CD8-positive, alpha-beta memory T cell (primary cell): ENCODE measurements at regions not wholly inside any gene's neighbourhood (a gene's known extent, or its start where the extent isn't known, plus 50 kb on each side); places are given as distances from the start of the nearest gene placed in this dataset.
"Not testable (repeated sequence)": the region's sequence is repeated elsewhere in the genome, so short reads cannot be mapped to it uniquely, and the experiment has no call there.

ENCODE experiments used
- CTCF ChIA-PET: fragments of 350-600 bp; sonication (Branson Sonifier 250); formaldehyde crosslinking; loops from one replicate; lab custom pipeline; 2021; ENCODE audit warnings: antibody characterized with exemption; lab: Charles Lee
- POLR2A ChIA-PET: fragments of 350-600 bp; sonication (Branson Sonifier 250); formaldehyde crosslinking; loops from one replicate; lab custom pipeline; 2021; ENCODE audit warnings: antibody characterized with exemption; lab: Charles Lee
- DNase-seq, 5 donors: peaks; one replicate each; pipeline versions ENCODE4 v3.0.0 to v3.0.0-alpha.2; 2020 to 2022; ENCODE audit warnings: mixed read lengths in 1 of 5
- H3K27ac ChIP-seq: one replicate; pipeline ENCODE4 v1.7.0; 2013; ENCODE audit warnings: low read depth, mild to moderate bottlenecking, low read length, moderate library complexity
- H3K27me3 ChIP-seq: 2 replicates; pipeline ENCODE4 v1.7.0; 2013; ENCODE audit warnings: low read length, mild to moderate bottlenecking; ENCODE audit not compliant: insufficient read depth, poor library complexity, severe bottlenecking
- H3K36me3 ChIP-seq: 2 replicates; pipeline ENCODE4 v1.7.0; 2013; ENCODE audit warnings: mild to moderate bottlenecking, low read length, moderate library complexity; ENCODE audit not compliant: insufficient read depth
- H3K4me1 ChIP-seq: 2 replicates; pipeline ENCODE4 v1.7.0; 2013; ENCODE audit warnings: mild to moderate bottlenecking, low read length, moderate library complexity; ENCODE audit not compliant: insufficient read depth
- H3K4me3 ChIP-seq: 2 replicates; pipeline ENCODE4 v1.7.0; 2013; ENCODE audit warnings: mild to moderate bottlenecking, low read length
- H3K9me3 ChIP-seq: 2 replicates; pipeline ENCODE4 v1.7.0; 2013; ENCODE audit warnings: mild to moderate bottlenecking, low read length
- H3K27ac Mint-ChIP-seq, 8 donors: one replicate each; pipeline ENCODE4 v1.8.0; 2020 to 2021; ENCODE audit warnings: mixed read lengths in 8 of 8, mild to moderate bottlenecking in 6 of 8, inconsistent platforms in 3 of 8, moderate library complexity in 3 of 8
- H3K27me3 Mint-ChIP-seq, 2 donors: one replicate each; pipeline ENCODE4 v1.8.0; 2020 to 2021; ENCODE audit warnings: mixed read lengths in 2 of 2, mild to moderate bottlenecking in 1 of 2, moderate library complexity in 1 of 2
- H3K36me3 Mint-ChIP-seq, 3 donors: one replicate each; pipeline ENCODE4 v1.8.0; 2020 to 2021; ENCODE audit warnings: mixed read lengths in 3 of 3, inconsistent platforms in 1 of 3, mild to moderate bottlenecking in 1 of 3
- H3K4me1 Mint-ChIP-seq, 3 donors: one replicate each; pipeline ENCODE4 v1.8.0; 2020 to 2021; ENCODE audit warnings: mixed read lengths in 3 of 3, inconsistent platforms in 1 of 3, mild to moderate bottlenecking in 1 of 3
- H3K4me3 Mint-ChIP-seq, 7 donors: one replicate each; pipeline ENCODE4 v1.8.0; 2020 to 2021; ENCODE audit warnings: mixed read lengths in 7 of 7, mild to moderate bottlenecking in 6 of 7, moderate library complexity in 4 of 7, inconsistent platforms in 2 of 7
- H3K9me3 Mint-ChIP-seq, 5 donors: one replicate each; pipeline ENCODE4 v1.8.0; 2020 to 2022; ENCODE audit warnings: mixed read lengths in 5 of 5, mild to moderate bottlenecking in 3 of 5, moderate library complexity in 2 of 5, inconsistent platforms in 1 of 5

DNA sequence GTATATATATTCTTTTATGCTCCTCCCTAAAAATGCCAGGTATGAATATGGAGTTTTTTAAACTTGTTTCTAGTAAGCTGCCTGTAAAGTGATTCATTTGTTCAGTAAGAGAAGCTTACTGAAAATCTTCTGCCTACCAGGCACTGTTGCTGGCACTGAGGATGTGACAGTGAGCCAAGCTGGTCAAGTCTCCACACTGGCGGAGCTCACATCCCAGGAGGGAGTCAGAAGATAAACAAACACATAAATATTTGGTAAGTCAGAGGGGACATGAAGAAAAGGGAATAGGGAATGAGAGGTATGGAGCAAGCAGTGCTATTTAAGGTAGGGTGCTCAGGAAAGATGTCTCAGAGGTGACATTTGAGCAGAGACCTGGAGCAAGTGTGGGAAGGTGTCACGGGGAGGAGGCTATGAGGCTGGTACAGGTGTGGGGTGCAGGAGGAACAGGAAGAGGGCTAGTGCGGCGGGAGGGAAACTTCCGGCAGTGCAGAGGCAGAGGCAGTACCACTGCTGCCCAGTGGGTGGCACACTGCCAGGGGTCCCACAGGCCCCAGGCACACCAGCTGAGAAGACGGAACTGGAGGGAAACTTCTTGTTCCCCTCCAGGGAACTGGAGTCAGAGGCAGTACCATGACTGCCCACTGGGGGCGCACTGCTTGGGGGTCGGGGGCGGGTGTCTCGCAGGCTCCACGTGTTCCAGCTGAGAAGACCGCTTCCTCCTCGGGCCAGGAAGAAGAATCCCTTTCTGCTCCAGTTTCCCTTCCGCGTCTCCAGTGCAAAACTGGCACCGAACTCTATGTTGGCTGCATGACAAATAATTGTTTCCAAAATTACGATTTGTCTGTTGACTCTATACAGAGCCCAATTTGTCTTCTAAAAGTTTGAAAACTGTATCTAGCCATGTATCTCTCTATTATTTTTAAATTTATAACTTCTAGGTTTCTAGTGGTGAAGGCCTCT lies 161.0 kb downstream of the TEX36 start:
- no peaks in the 10 kb centered on the region for H3K36me3 Mint-ChIP-seq
- H3K4me3 Mint-ChIP-seq: no peak overlapping the region
- H3K9me3 ChIP-seq: no peaks in the 10 kb centered on the region
- H3K27me3 ChIP-seq: no peaks in the 10 kb centered on the region
- no peak for DNase-seq
- CTCF ChIA-PET: no interaction called here
- no peak overlapping the region for H3K27ac Mint-ChIP-seq
- no peaks in the 10 kb centered on the region for H3K36me3 ChIP-seq
- H3K4me1 Mint-ChIP-seq: no peaks in the 10 kb centered on the region
- POLR2A ChIA-PET: no interaction called here
- H3K27ac ChIP-seq: no peak overlapping the region
- no peak overlapping the region for H3K4me3 ChIP-seq
- peaks cover 4 to 8% of the 10 kb centered on the region in 2 donors for H3K27me3 Mint-ChIP-seq
- no peaks in the 10 kb centered on the region for H3K9me3 Mint-ChIP-seq
- H3K4me1 ChIP-seq: no peaks in the 10 kb centered on the region

DNA sequence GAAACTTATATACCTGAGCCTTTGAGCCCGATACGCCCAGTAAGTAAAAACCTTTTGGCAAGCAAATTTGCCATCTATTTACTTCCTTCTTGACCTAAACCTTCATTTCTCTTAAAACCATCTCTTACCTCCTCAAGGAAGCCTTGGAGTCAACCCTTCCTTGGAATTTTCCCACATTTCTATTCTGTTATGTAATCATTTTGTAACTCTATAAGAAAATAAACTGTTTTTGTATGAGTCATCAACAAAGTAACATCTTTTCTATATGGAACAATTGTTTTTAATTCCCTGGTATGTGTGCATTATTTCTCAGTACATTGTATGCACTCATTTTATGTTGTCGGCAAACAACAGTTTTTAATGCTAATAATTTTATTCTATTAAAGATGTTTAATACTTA lies 162.0 kb downstream of the TEX36 start:
- ChIA-PET CTCF (no interaction called here), POLR2A (no interaction called here)
- H3K27me3 Mint-ChIP-seq: peaks cover 4 to 11% of the 10 kb centered on the region in 2 donors
- no peaks in the 10 kb centered on the region for H3K4me1 Mint-ChIP-seq
- Histone ChIP-seq H3K9me3 (no peaks in the 10 kb centered on the region), H3K27me3 (no peaks in the 10 kb centered on the region), H3K36me3 (no peaks in the 10 kb centered on the region), H3K27ac (no peak overlapping the region), H3K4me3 (no peak overlapping the region), H3K4me1 (no peaks in the 10 kb centered on the region)
- no peak for DNase-seq
- no peak overlapping the region for H3K4me3 Mint-ChIP-seq
- H3K9me3 Mint-ChIP-seq: no peaks in the 10 kb centered on the region
- H3K27ac Mint-ChIP-seq: no peak overlapping the region
- no peaks in the 10 kb centered on the region for H3K36me3 Mint-ChIP-seq

GRCh38 chr10:125518397-125518796 lies 164.6 kb downstream of the TEX36 start:
- POLR2A ChIA-PET, H3K4me1 Mint-ChIP-seq, H3K27ac Mint-ChIP-seq, H3K9me3 Mint-ChIP-seq, H3K36me3 Mint-ChIP-seq, H3K4me1 ChIP-seq, H3K4me3 ChIP-seq, H3K4me3 Mint-ChIP-seq, CTCF ChIA-PET, H3K27ac ChIP-seq, H3K27me3 ChIP-seq, H3K36me3 ChIP-seq, DNase-seq, H3K9me3 ChIP-seq: not testable (repeated sequence)
- H3K27me3 Mint-ChIP-seq: peaks cover 1 to 20% of the 10 kb centered on the region in 2 donors

DNA sequence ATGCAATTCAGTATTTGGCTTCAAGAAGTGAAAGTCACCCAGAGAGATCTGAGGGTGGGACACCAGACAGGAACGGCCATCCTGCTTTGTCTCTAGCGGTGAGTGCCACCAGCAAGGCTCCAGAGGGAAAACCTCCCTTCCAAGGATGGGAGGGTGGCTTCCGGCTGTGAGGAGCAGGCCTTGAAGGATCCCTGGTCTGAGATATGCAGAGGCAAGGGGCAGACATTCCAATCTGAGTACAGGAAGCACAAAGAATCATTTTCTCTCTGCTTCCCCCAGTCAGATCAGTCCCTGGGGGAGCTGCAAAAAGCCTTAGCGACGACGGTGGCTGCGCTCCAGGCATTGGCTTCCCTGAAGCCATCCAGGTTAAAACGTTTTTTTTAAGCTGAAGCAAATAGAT lies 167.4 kb downstream of the TEX36 start:
- Histone ChIP-seq H3K4me3 (no peak overlapping the region), H3K36me3 (no peaks in the 10 kb centered on the region), H3K27ac (no peak overlapping the region), H3K9me3 (no peaks in the 10 kb centered on the region), H3K27me3 (no peaks in the 10 kb centered on the region), H3K4me1 (no peaks in the 10 kb centered on the region)
- ChIA-PET CTCF (no interaction called here), POLR2A (no interaction called here)
- Mint-ChIP-seq H3K27ac (no peak overlapping the region), H3K36me3 (no peaks in the 10 kb centered on the region), H3K4me3 (no peak overlapping the region), H3K27me3 (peaks cover 1 to 17% of the 10 kb centered on the region in 2 donors), H3K9me3 (no peaks in the 10 kb centered on the region), H3K4me1 (no peaks in the 10 kb centered on the region)
- no peak for DNase-seq

DNA sequence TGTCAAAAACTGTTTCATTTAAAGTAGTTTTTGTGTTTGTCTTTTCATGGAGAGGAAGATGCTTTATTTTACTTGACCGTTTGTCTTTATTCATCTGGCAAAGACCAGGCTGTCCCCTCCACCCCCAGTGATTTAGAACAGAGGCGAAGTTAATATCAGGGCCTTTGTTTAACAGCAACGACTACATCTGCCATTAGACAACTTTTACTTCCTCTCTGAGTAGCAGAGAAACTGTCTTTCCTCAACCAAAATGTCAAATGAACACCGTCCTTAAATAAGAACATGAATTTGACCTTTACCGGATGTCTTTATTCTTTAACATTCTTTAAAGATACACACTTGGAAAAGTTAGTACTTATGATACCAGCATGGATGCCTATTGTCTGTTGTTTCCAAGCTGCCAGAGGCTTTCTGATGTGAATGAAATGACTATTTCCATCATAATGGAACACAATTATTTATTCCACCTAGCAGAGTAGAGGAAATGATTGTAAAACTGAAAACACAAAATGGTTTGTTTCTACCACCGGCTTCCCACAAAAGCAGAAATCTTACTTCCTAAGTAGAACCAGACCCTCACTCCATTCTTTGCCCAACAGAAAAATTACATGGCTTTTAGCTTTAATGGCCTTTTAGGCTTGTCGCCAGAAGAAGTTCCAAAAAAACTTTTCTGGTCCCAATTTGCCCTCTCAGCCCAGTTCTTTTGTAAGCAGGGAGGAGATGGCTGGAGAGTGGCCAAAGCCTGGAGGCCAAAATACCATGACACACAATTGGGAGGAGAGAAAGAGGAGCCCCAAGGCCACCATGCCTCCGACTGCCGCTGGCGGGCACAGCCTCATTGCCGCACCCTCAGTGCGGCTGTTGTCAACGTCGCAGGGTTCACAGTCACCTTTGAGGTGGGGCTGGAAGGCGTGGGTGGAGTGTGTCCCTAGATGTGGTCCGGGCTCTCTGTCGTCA lies 168.5 kb downstream of the TEX36 start:
- Histone ChIP-seq H3K27me3 (no peaks in the 10 kb centered on the region), H3K4me3 (no peak overlapping the region), H3K4me1 (no peaks in the 10 kb centered on the region), H3K27ac (no peak overlapping the region), H3K36me3 (no peaks in the 10 kb centered on the region), H3K9me3 (no peaks in the 10 kb centered on the region)
- Mint-ChIP-seq H3K27me3 (peaks cover 1 to 13% of the 10 kb centered on the region in 2 donors), H3K36me3 (no peaks in the 10 kb centered on the region), H3K4me3 (no peak overlapping the region), H3K27ac (no peak overlapping the region), H3K4me1 (no peaks in the 10 kb centered on the region), H3K9me3 (no peaks in the 10 kb centered on the region)
- CTCF ChIA-PET: no interaction called here
- DNase-seq: peak in 1 of 5 donors; percentile 5
- POLR2A ChIA-PET: no interaction called here

DNA sequence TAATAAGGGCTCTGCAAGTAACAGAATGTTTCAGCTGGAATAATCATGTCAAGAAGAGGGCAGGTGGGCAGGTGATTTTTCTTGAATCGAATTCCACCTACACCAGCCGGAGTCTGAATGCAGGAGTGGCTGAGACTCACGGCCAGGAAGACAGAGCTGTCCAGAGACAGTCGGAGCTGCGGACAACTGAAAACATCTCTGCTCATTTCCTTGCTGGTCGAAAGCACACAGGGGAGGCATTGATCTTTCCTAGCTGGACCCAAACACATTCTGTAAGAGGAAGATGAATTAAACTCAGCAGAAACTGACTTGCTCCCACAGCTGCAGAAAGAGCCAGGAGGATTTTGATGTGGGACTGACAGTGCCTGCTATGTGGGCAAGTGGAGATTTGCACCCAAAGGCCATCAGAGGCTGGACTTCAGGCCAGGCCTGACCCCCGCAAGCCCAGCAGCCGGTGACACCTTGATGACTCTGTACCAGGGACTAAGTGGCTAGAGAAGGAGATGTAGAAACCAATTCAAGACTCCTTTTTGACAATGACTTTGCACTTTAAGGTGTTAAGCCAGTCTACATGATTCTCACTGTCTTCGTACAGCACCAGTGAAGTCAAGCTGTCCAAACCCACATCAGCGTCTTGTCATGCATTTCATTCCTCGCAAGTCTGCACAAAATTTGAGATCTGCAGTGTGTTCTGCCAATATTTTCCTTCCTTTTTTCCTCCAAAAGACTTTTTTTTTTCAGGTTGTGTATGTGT lies 169.4 kb downstream of the TEX36 start:
- no peak overlapping the region for H3K27ac ChIP-seq
- no peak overlapping the region for H3K27ac Mint-ChIP-seq
- H3K36me3 ChIP-seq: no peaks in the 10 kb centered on the region
- no peaks in the 10 kb centered on the region for H3K27me3 ChIP-seq
- H3K4me1 Mint-ChIP-seq: no peaks in the 10 kb centered on the region
- H3K4me3 ChIP-seq: no peak overlapping the region
- ChIA-PET POLR2A (no interaction called here), CTCF (no interaction called here)
- no peaks in the 10 kb centered on the region for H3K9me3 ChIP-seq
- H3K9me3 Mint-ChIP-seq: no peaks in the 10 kb centered on the region
- DNase-seq: no peak
- no peak overlapping the region for H3K4me3 Mint-ChIP-seq
- H3K4me1 ChIP-seq: no peaks in the 10 kb centered on the region
- H3K36me3 Mint-ChIP-seq: no peaks in the 10 kb centered on the region
- H3K27me3 Mint-ChIP-seq: peaks cover 0 to 13% of the 10 kb centered on the region in 2 donors

- no peaks in the 10 kb centered on the region for H3K36me3 ChIP-seq
- H3K27ac ChIP-seq: no peak overlapping the region
- Mint-ChIP-seq H3K4me1 (no peaks in the 10 kb centered on the region), H3K36me3 (no peaks in the 10 kb centered on the region), H3K9me3 (no peaks in the 10 kb centered on the region), H3K4me3 (no peak overlapping the region), H3K27ac (no peak overlapping the region), H3K27me3 (peaks cover 0 to 13% of the 10 kb centered on the region in 2 donors)
- DNase-seq: no peak
- POLR2A ChIA-PET: no interaction called here
- no peaks in the 10 kb centered on the region for H3K27me3 ChIP-seq
- H3K4me3 ChIP-seq: no peak overlapping the region
- H3K4me1 ChIP-seq: no peaks in the 10 kb centered on the region
- H3K9me3 ChIP-seq: no peaks in the 10 kb centered on the region
- CTCF ChIA-PET: no interaction called here
Observed at GRCh38 chr10:125510998-125511397, 172.0 kb downstream of the TEX36 start.
